HPDE6-E6E7 (cell line): ENCODE measurements at regions not wholly inside any gene's neighbourhood (a gene's known extent, or its start where the extent isn't known, plus 50 kb on each side); places are given as distances from the start of the nearest gene placed in this dataset.
"Not testable (repeated sequence)": the region's sequence is repeated elsewhere in the genome, so short reads cannot be mapped to it uniquely, and the experiment has no call there.

ENCODE experiments used
- DNase-seq: peaks from one replicate; pipeline ENCODE4 v3.0.0; 2011; ENCODE audit warnings: missing footprints; ENCODE audit errors: extremely low spot score

DNA sequence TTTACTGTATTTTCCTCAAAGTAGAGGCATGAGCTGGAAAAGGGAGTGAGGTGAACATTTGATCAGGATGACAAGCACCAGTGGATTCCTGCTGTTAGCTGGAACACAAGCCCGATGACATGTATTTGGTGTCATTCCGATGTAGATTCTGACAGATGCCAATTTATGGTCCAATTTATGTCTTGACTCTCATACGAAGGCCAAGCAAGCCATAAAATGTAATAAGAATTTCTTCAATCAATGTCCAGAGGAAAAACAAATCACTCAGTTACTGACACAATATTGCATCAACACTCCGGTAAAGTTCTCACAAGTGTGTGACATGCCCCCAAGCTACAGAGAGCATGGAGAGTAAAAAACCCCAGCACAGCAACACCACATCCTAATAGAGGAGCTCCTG is 138.3 kb upstream of the ZNF521 start:
- no peak for DNase-seq

- DNase-seq = no peak
Observed at GRCh38 chr18:25473008-25473407, 121.0 kb upstream of the ZNF521 start.

- not testable (repeated sequence) for DNase-seq
Observed at GRCh38 chr18:25470756-25471524, 119.0 kb upstream of the ZNF521 start.

DNA sequence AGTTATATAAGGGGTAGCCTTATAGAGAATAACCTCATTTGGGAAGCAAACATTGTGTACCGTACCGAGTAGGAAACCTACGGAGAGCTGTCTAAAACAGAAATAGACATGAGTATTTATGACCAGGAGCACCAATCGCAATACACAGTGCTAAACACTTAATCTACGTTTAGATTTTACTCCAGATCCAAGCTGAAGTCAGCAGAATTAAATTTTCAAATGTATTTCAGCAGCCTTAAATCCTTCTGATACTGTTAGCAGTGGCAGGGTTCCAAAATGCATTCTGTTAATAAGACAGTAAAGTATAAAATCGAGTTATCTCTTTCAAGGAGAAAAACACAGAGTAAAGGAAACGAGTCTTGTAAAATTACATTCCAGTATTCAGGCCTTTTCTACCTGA is 118.1 kb upstream of the ZNF521 start:
- no peak for DNase-seq

DNA sequence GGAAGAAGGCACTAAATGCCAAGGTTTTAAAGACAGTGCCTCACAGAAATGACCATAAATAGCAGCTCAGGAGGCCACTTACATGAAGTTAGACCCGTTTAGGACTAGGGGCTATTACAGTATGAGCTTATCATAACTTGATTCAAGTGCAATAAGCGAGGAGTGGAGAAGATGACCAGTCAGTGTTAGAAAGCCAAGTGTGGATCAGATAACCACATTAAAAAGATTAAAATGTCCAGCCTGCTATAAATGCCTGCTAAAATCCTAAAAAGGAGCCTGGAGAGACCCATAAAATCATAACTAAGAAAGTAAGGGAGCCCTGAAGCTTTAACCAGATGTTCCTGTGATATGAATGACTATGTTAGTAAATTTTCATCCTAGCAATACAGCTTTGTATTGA is 117.5 kb upstream of the ZNF521 start:
- no peak for DNase-seq

GRCh38 chr18:25467226-25467987 is 115.4 kb upstream of the ZNF521 start:
- DNase-seq = no peak

GRCh38 chr18:25465152-25465732 is 113.3 kb upstream of the ZNF521 start:
- no peak for DNase-seq

GRCh38 chr18:25464227-25464626 is 112.3 kb upstream of the ZNF521 start:
- no peak for DNase-seq

GRCh38 chr18:25463726-25464125 is 111.8 kb upstream of the ZNF521 start:
- no peak for DNase-seq

DNA sequence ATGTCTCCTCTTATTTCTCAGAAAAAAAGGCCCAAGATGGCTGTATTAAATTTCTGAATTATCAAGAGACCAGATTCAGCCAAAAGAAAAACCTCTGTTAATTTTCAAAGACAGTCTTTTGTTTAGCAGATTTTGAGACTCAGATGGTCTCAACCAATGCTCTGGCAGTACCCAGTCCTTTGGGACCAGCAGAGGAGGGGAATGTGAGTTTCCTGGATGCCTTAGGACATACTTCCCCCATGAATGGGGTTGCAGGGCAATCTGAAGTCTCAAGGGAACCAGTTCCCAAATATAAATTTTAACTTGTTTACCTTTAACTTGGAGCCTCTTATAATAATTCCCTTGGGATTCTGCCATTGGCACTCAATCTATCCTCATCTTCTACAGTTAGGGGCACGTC is 107.8 kb upstream of the ZNF521 start:
- DNase-seq = no peak

GRCh38 chr18:25457601-25458000 is 105.6 kb upstream of the ZNF521 start:
- no peak for DNase-seq

- DNase-seq = no peak
Observed at GRCh38 chr18:25457126-25457525, 105.2 kb upstream of the ZNF521 start.

- no peak for DNase-seq
Observed at GRCh38 chr18:25456334-25457010, 104.5 kb upstream of the ZNF521 start.

DNA sequence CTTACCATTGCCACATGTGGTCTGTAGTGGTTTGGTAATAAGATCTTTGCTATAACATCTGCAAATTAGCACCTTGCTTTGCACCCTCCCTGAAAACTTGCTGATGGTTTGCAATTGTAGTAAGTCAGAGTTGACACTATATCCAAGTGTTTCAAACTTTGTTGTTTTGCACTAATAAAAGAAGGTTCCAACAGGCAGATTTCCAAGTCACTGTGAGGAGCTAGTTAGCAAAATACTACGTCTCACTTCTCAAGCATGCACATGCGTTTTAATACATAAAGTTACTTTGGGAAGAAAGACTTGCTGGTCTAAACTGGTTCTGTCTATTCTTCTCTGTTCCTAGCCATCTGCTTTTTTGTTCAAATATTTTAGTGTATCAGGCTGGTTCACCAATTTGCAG is 103.7 kb upstream of the ZNF521 start:
- no peak for DNase-seq

- no peak for DNase-seq
Observed at GRCh38 chr18:25455159-25455558, 103.2 kb upstream of the ZNF521 start.

- DNase-seq = no peak
Observed at GRCh38 chr18:25454730-25455129, 102.8 kb upstream of the ZNF521 start.

DNA sequence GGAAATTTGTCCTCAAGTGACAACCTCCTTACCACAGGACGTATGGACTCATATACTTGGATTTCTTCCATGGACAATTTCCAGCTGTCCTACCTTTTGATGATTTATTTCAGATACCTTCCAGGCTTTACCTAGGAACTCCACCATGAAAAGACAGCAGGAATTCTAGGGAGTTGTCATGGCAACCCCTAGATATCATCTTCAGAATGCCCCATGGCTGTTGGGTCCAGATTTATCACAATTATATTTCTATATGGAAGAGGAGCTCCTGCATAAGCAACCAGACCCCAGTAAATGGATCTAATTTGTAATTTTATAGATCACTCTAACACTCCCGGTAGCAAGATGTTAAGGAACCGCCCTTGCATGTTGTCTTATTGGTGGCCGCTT is 102.3 kb upstream of the ZNF521 start:
- DNase-seq = no peak

DNA sequence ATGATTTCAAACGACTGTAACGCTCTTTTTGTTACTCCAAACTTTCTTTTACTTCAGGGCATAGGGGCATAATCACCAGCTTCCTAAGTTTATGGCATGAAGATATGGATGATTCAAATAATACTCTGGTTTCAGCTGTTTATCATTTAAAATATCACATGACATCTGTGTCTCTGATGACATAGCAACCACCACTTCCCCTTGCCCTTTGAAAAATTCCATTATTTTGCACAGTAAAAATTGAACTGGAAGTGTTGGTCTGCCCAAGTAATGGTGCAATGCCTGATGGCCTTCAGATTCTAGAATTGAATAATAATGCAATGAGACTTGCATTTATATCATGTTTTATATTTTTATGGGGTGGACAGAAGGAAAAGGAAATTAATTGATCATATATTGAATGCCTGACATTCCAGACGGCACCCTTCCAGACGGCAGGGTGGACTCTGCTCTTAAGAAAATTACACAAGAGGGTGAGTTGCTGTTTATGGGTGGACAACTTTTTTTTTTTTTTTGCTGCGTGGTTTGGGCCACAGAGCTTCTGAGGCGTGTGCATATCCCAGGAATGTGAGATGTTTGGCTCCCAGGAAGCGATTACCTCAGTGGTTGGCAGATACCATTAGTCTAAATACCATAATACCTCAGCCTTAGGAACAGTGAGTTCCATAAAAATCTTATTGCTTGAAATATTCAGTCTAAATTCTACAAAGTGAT is 101.7 kb upstream of the ZNF521 start:
- no peak for DNase-seq

- DNase-seq = no peak
Observed at GRCh38 chr18:25451077-25451658, 99.2 kb upstream of the ZNF521 start.

DNA sequence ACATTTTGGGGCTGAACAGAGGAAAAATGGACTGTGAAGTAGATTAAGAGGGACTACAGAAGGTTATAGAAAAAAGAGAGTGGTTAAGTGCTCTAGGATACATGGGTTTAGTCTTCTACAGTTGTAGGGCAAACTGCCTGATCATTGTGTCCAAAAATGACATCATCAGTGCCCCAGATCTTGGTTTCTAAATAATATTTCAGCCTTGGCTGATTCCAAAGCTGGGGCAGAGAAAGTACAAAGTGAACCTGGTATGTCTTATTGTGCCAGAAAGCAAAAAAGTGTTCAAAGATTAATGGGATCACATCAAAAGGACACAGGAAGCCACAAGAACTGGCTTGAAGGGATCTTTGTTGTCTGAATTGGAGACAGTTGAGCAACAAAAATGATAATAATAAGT is 97.1 kb upstream of the ZNF521 start:
- no peak for DNase-seq

DNA sequence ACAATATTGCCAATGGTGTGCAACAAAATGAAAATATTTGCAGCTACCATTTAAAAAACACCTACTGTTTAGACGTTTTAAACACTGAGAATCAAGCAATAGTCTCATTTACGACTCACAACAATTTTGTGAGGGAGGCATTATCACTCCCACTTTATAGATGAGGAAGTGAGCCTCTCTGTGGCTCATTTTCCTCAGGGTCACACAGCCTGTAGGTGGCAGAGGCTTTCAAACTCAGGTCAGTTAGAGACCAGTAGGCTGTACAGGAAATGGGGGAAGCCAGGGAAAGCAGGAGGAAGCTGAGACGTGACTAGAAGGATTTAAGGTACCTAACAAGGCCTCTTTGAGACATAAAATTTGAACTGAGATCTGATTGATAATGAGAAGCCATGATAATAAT is 95.0 kb upstream of the ZNF521 start:
- no peak for DNase-seq
